ENCODE measurements at regions not wholly inside any gene's neighbourhood (a gene's known extent, or its start where the extent isn't known, plus 50 kb on each side); places are given as distances from the start of the nearest gene placed in this dataset.

DNA sequence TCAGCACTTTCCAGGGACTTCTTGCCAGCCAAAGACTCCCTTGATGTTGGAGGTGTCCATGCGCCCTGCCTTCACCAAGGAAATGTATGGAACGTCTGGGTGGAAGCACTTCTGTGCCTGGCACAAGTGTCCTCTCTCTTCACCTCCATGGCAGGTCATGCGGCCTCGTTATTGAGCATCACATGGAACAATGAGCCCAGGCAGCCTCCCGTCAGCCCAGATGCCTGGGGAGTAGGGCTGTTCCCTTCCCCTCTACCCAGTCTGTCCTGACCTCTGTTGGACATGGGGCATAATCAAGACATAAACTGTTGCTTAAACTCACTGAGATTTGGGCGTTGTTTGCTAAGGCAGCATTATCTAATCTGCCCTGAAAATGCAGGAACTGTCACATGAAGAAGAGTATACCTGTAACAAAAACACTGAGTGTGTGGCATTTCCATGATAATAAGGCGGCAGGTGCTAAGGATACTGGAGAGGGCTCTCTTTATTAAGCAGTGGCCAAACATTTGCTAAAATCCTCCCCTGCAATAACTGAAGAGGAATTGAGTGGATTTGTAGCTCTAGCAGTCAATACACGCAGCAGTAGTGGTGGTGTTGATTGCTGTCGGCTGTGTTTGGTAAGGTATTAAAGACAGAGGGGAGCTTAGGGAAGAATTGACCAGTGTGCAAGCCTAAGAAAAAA, 338.2 kb upstream of the ATP10A start:
- TF ChIP-seq, protein P1, sequence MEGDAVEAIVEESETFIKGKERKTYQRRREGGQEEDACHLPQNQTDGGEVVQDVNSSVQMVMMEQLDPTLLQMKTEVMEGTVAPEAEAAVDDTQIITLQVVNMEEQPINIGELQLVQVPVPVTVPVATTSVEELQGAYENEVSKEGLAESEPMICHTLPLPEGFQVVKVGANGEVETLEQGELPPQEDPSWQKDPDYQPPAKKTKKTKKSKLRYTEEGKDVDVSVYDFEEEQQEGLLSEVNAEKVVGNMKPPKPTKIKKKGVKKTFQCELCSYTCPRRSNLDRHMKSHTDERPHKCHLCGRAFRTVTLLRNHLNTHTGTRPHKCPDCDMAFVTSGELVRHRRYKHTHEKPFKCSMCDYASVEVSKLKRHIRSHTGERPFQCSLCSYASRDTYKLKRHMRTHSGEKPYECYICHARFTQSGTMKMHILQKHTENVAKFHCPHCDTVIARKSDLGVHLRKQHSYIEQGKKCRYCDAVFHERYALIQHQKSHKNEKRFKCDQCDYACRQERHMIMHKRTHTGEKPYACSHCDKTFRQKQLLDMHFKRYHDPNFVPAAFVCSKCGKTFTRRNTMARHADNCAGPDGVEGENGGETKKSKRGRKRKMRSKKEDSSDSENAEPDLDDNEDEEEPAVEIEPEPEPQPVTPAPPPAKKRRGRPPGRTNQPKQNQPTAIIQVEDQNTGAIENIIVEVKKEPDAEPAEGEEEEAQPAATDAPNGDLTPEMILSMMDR (IDR thresholded peaks at IDR 0.05; ENCODE audit: poor library complexity, severe bottlenecking): no peak
- TF ChIP-seq RAD21 (conservative IDR thresholded peaks at IDR 0.05): no peak
- no peak for TF ChIP-seq TAF1 (IDR thresholded peaks at IDR 0.05; ENCODE audit: low read depth)
- no peak for TF ChIP-seq POLR2AphosphoS5 (IDR thresholded peaks at IDR 0.05)
- no peak for TF ChIP-seq EZH2 (IDR thresholded peaks at IDR 0.05; ENCODE audit: borderline replicate concordance, insufficient read depth, low read length, poor library complexity, severe bottlenecking)
- no peak for TF ChIP-seq SMC3 (conservative IDR thresholded peaks at IDR 0.05; ENCODE audit: poor library complexity)
- no peak for TF ChIP-seq MXI1 (conservative IDR thresholded peaks at IDR 0.05; ENCODE audit: poor library complexity, severe bottlenecking)
- TF ChIP-seq, protein P2, sequence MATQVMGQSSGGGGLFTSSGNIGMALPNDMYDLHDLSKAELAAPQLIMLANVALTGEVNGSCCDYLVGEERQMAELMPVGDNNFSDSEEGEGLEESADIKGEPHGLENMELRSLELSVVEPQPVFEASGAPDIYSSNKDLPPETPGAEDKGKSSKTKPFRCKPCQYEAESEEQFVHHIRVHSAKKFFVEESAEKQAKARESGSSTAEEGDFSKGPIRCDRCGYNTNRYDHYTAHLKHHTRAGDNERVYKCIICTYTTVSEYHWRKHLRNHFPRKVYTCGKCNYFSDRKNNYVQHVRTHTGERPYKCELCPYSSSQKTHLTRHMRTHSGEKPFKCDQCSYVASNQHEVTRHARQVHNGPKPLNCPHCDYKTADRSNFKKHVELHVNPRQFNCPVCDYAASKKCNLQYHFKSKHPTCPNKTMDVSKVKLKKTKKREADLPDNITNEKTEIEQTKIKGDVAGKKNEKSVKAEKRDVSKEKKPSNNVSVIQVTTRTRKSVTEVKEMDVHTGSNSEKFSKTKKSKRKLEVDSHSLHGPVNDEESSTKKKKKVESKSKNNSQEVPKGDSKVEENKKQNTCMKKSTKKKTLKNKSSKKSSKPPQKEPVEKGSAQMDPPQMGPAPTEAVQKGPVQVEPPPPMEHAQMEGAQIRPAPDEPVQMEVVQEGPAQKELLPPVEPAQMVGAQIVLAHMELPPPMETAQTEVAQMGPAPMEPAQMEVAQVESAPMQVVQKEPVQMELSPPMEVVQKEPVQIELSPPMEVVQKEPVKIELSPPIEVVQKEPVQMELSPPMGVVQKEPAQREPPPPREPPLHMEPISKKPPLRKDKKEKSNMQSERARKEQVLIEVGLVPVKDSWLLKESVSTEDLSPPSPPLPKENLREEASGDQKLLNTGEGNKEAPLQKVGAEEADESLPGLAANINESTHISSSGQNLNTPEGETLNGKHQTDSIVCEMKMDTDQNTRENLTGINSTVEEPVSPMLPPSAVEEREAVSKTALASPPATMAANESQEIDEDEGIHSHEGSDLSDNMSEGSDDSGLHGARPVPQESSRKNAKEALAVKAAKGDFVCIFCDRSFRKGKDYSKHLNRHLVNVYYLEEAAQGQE (IDR thresholded peaks at IDR 0.05; ENCODE audit: borderline replicate concordance): no peak

Data from neural cell (in vitro differentiated cells).